ENCODE measurements at regions not wholly inside any gene's neighbourhood (a gene's known extent, or its start where the extent isn't known, plus 50 kb on each side); places are given as distances from the start of the nearest gene placed in this dataset.

DNA sequence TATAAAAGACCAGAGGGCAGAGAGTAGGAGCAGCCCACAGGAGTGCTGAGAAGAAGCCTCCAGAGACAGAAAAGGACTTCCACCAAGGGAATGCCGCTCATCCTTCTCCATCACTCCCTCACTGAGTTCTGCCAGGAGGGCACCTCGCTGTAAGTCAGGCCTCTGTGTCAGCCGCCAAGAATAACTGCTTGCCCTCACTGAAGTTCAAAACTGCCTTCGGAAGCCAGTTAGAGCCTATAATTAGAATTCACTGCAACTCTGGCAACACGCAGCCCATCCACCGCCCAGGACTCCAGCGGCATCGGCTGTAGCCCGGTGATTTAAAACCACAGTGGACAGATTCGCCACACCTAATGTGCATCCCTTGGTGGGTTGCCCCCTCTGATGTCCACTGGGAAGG lies 281.8 kb upstream of the ZNF507 start:
- no peak for TF ChIP-seq POLR2A (IDR thresholded peaks at IDR 0.05; ENCODE audit: low read depth, low read length)
- no peak for TF ChIP-seq POLR2AphosphoS5 (IDR thresholded peaks at IDR 0.05; ENCODE audit: low read depth, low read length)
- TF ChIP-seq TAF1 (IDR thresholded peaks at IDR 0.05; ENCODE audit: borderline replicate concordance, low read depth, low read length), result no peak

All from GM12892 (cell line).